ENCODE measurements at regions not wholly inside any gene's neighbourhood (a gene's known extent, or its start where the extent isn't known, plus 50 kb on each side); places are given as distances from the start of the nearest gene placed in this dataset.

GRCh38 chr2:167857416-167857815 lies 390.0 kb downstream of the STK39 start:
- Histone ChIP-seq H3K79me2 (ENCODE audit: control insufficient read depth, insufficient read depth, low read length) (no peaks in the 10 kb centered on the region), H3K9me3 (ENCODE audit: control insufficient read depth, low read depth, low read length) (no peaks in the 10 kb centered on the region), H2AFZ (ENCODE audit: control insufficient read depth, low read length) (no peak overlapping the region), H3K4me1 (ENCODE audit: control insufficient read depth, extremely low read depth, insufficient read depth, low read length) (no peaks in the 10 kb centered on the region), H3K27me3 (ENCODE audit: control insufficient read depth, extremely low read depth, insufficient read depth, low read length) (no peaks in the 10 kb centered on the region), H3K36me3 (ENCODE audit: control insufficient read depth in 2 of 2, extremely low read depth in 1 of 2, insufficient read depth in 2 of 2, low read length in 2 of 2) (no peaks in the 10 kb centered on the region), H4K20me1 (ENCODE audit: control insufficient read depth, extremely low read depth, insufficient read depth, low read length) (no peaks in the 10 kb centered on the region), H3K4me2 (ENCODE audit: control insufficient read depth, extremely low read depth, insufficient read depth, low read depth, low read length) (no peak overlapping the region), H3K9ac (ENCODE audit: control insufficient read depth, extremely low read depth, insufficient read depth, low read length) (no peak overlapping the region), H3K9me1 (ENCODE audit: control insufficient read depth, extremely low read depth, insufficient read depth, low read length) (no peaks in the 10 kb centered on the region), H3K4me3 (ENCODE audit: control insufficient read depth in 2 of 3, extremely low read depth in 1 of 3, insufficient read depth in 2 of 3, low read depth in 1 of 3, low read length in 3 of 3) (no peak overlapping the region), H3K27ac (ENCODE audit: control insufficient read depth, insufficient read depth, low read length) (no peak overlapping the region)
- no peak for DNase-seq (ENCODE audit: low read depth, low spot score)
- no peak for FAIRE-seq
- TF ChIP-seq EZH2 (IDR thresholded peaks at IDR 0.05; ENCODE audit: low read length) (no peak), CTCF (optimal IDR thresholded peaks at IDR 0.05 in 1 of 3, IDR thresholded peaks at IDR 0.05 in 1 of 3, conservative IDR thresholded peaks at IDR 0.05 in 1 of 3; ENCODE audit: extremely low read depth in 1 of 3, insufficient read depth in 2 of 3, low read length in 3 of 3) (no peak)
- dilution Hi-C loops (cut with MboI; ENCODE audit: extremely low pct_ligation_motif_present, low sequenced_read_pairs), result no loop called here

- H3K4me1 ChIP-seq (ENCODE audit: control insufficient read depth, extremely low read depth, insufficient read depth, low read length), result no peaks in the 10 kb centered on the region
- no peak overlapping the region for H3K4me2 ChIP-seq (ENCODE audit: control insufficient read depth, extremely low read depth, insufficient read depth, low read depth, low read length)
- DNase-seq (ENCODE audit: low read depth, low spot score) (no peak), FAIRE-seq (no peak)
- H3K27me3 ChIP-seq (ENCODE audit: control insufficient read depth, extremely low read depth, insufficient read depth, low read length), result no peaks in the 10 kb centered on the region
- no peak overlapping the region for H3K27ac ChIP-seq (ENCODE audit: control insufficient read depth, insufficient read depth, low read length)
- dilution Hi-C loops (cut with MboI; ENCODE audit: extremely low pct_ligation_motif_present, low sequenced_read_pairs), result no loop called here
- no peak overlapping the region for H3K9ac ChIP-seq (ENCODE audit: control insufficient read depth, extremely low read depth, insufficient read depth, low read length)
- no peak overlapping the region for H3K4me3 ChIP-seq (ENCODE audit: control insufficient read depth in 2 of 3, extremely low read depth in 1 of 3, insufficient read depth in 2 of 3, low read depth in 1 of 3, low read length in 3 of 3)
- H3K79me2 ChIP-seq (ENCODE audit: control insufficient read depth, insufficient read depth, low read length), result no peaks in the 10 kb centered on the region
- H4K20me1 ChIP-seq (ENCODE audit: control insufficient read depth, extremely low read depth, insufficient read depth, low read length), result no peaks in the 10 kb centered on the region
- H3K9me3 ChIP-seq (ENCODE audit: control insufficient read depth, low read depth, low read length), result no peaks in the 10 kb centered on the region
- TF ChIP-seq CTCF (optimal IDR thresholded peaks at IDR 0.05 in 1 of 3, IDR thresholded peaks at IDR 0.05 in 1 of 3, conservative IDR thresholded peaks at IDR 0.05 in 1 of 3; ENCODE audit: extremely low read depth in 1 of 3, insufficient read depth in 2 of 3, low read length in 3 of 3), result no peak
- no peak for TF ChIP-seq EZH2 (IDR thresholded peaks at IDR 0.05; ENCODE audit: low read length)
- H3K9me1 ChIP-seq (ENCODE audit: control insufficient read depth, extremely low read depth, insufficient read depth, low read length), result no peaks in the 10 kb centered on the region
- H3K36me3 ChIP-seq (ENCODE audit: control insufficient read depth in 2 of 2, extremely low read depth in 1 of 2, insufficient read depth in 2 of 2, low read length in 2 of 2), result no peaks in the 10 kb centered on the region
- no peak overlapping the region for H2AFZ ChIP-seq (ENCODE audit: control insufficient read depth, low read length)
Observed at GRCh38 chr2:167856190-167856589, 391.2 kb downstream of the STK39 start.

All from keratinocyte (primary cell).